SU-DHL-6 (cell line): ENCODE measurements at regions not wholly inside any gene's neighbourhood (a gene's known extent, or its start where the extent isn't known, plus 50 kb on each side); places are given as distances from the start of the nearest gene placed in this dataset.

Experiments used
- H2AFZ ChIP-seq: fragments of 200-600 bp; sonication (generic); 2 replicates; pipeline ENCODE4 v1.6.1; 2014; ENCODE audit warnings: low read depth, mild to moderate bottlenecking, moderate library complexity, mixed read lengths, antibody characterized with exemption, low read length; ENCODE audit not compliant: severe bottlenecking
- H3F3A ChIP-seq: fragments of 200-600 bp; shearing (Covaris generic); 2 replicates; pipeline ENCODE4 v1.6.0; 2016; ENCODE audit warnings: antibody characterized with exemption, mild to moderate bottlenecking; ENCODE audit not compliant: insufficient read depth
- H3K27ac ChIP-seq: fragments of 200-600 bp; sonication (generic); 2 replicates; pipeline ENCODE4 v1.5.1; 2016; ENCODE audit warnings: low read depth, mild to moderate bottlenecking, low read length, moderate library complexity, mixed read lengths
- H3K27me3 ChIP-seq: fragments of 200-600 bp; sonication (generic), shearing (Covaris generic); 2 replicates; pipeline ENCODE4 v1.6.0; 2014; ENCODE audit warnings: mild to moderate bottlenecking, low read length
- H3K36me3 ChIP-seq: fragments of 200-600 bp; sonication (generic); 2 replicates; pipeline ENCODE4 v1.6.1; 2014; ENCODE audit warnings: mild to moderate bottlenecking, low read length, mixed read lengths
- H3K4me2 ChIP-seq: fragments of 300-600, 200-600 bp; shearing (Covaris generic), sonication (generic); 2 replicates; pipeline ENCODE4 v1.6.0; 2014; ENCODE audit warnings: low read length, low read depth, mild to moderate bottlenecking; ENCODE audit not compliant: poor library complexity, severe bottlenecking
- H3K4me3 ChIP-seq: fragments of 200-600 bp; sonication (generic); 2 replicates; pipeline ENCODE4 v1.5.1; 2014; ENCODE audit warnings: antibody characterized with exemption, low read length, mild to moderate bottlenecking, mixed read lengths; ENCODE audit not compliant: insufficient read depth, poor library complexity, severe bottlenecking
- H3K79me2 ChIP-seq: fragments of 200-600 bp; sonication (generic); 2 replicates; pipeline ENCODE4 v1.6.1; 2014; ENCODE audit warnings: mild to moderate bottlenecking, low read length, moderate library complexity; ENCODE audit not compliant: insufficient read depth
- H3K9ac ChIP-seq: fragments of 200-600 bp; sonication (generic); 2 replicates; pipeline ENCODE4 v1.7.0; 2014; ENCODE audit warnings: mild to moderate bottlenecking, low read length
- H3K9me2 ChIP-seq: fragments of 200-600 bp; sonication (generic); replicated peaks from 2 replicates; pipeline ENCODE4 v1.6.1; 2014; ENCODE audit warnings: low read length; ENCODE audit not compliant: insufficient read depth
- H3K9me3 ChIP-seq: fragments of 200-600 bp; sonication (generic); 2 replicates; pipeline ENCODE4 v1.6.1; 2014; ENCODE audit warnings: low read length, mixed read lengths; ENCODE audit not compliant: insufficient read depth
- H4K20me1 ChIP-seq: fragments of 200-600 bp; sonication (generic); 2 replicates; pipeline ENCODE4 v1.6.1; 2014; ENCODE audit warnings: low read depth, mild to moderate bottlenecking, antibody characterized with exemption, low read length, moderate library complexity, mixed read lengths
- CTCF ChIP-seq: fragments of 200-600 bp; sonication (generic); IDR thresholded peaks from one replicate; pipeline ENCODE4 v1.5.1; 2017; ENCODE audit warnings: antibody characterized with exemption, mild to moderate bottlenecking, low read length, moderate library complexity; ENCODE audit not compliant: insufficient read depth, poor library complexity, severe bottlenecking
- EZH2phosphoT487 ChIP-seq: fragments of 200-600 bp; sonication (generic), shearing (Covaris generic); conservative IDR thresholded peaks from 2 replicates; pipeline ENCODE4 v1.6.1; 2018; ENCODE audit warnings: mild to moderate bottlenecking, antibody characterized with exemption, low read length, moderate library complexity, mixed read lengths

GRCh38 chr4:115660465-115660864, 547.0 kb upstream of the NDST4 start:
- no peaks in the 10 kb centered on the region for H3F3A ChIP-seq
- no peak overlapping the region for H2AFZ ChIP-seq
- no peak overlapping the region for H3K27ac ChIP-seq
- H3K9me2 ChIP-seq, result no peaks in the 10 kb centered on the region
- no peak for TF ChIP-seq EZH2phosphoT487
- TF ChIP-seq CTCF, result no peak
- no peak overlapping the region for H3K4me3 ChIP-seq
- no peaks in the 10 kb centered on the region for H4K20me1 ChIP-seq
- no peak overlapping the region for H3K4me2 ChIP-seq
- no peak overlapping the region for H3K9ac ChIP-seq
- no peaks in the 10 kb centered on the region for H3K27me3 ChIP-seq
- no peaks in the 10 kb centered on the region for H3K79me2 ChIP-seq
- no peaks in the 10 kb centered on the region for H3K9me3 ChIP-seq
- H3K36me3 ChIP-seq, result no peaks in the 10 kb centered on the region

GRCh38 chr4:115657991-115658650, 544.7 kb upstream of the NDST4 start:
- TF ChIP-seq EZH2phosphoT487, result no peak
- no peak for TF ChIP-seq CTCF
- Histone ChIP-seq H3K9ac (no peak overlapping the region), H3K36me3 (no peaks in the 10 kb centered on the region), H3K27me3 (no peaks in the 10 kb centered on the region), H3K4me2 (no peak overlapping the region), H3K4me3 (no peak overlapping the region), H2AFZ (no peak overlapping the region), H3K79me2 (no peaks in the 10 kb centered on the region), H3K27ac (no peak overlapping the region), H4K20me1 (no peaks in the 10 kb centered on the region), H3K9me3 (no peaks in the 10 kb centered on the region), H3F3A (no peaks in the 10 kb centered on the region), H3K9me2 (no peaks in the 10 kb centered on the region)

- no peaks in the 10 kb centered on the region for H3K79me2 ChIP-seq
- no peak overlapping the region for H3K9ac ChIP-seq
- no peaks in the 10 kb centered on the region for H3K9me2 ChIP-seq
- H4K20me1 ChIP-seq, result no peaks in the 10 kb centered on the region
- H3K9me3 ChIP-seq, result no peaks in the 10 kb centered on the region
- H3K27me3 ChIP-seq, result no peaks in the 10 kb centered on the region
- no peak overlapping the region for H3K27ac ChIP-seq
- no peak for TF ChIP-seq CTCF
- no peak for TF ChIP-seq EZH2phosphoT487
- H3K36me3 ChIP-seq, result no peaks in the 10 kb centered on the region
- no peak overlapping the region for H3K4me2 ChIP-seq
- H3K4me3 ChIP-seq, result no peak overlapping the region
- no peaks in the 10 kb centered on the region for H3F3A ChIP-seq
- H2AFZ ChIP-seq, result no peak overlapping the region
These were observed 542.2 kb upstream of the NDST4 start for GRCh38 chr4:115655626-115656025.
